Loucy (cell line): ENCODE measurements at regions not wholly inside any gene's neighbourhood (a gene's known extent, or its start where the extent isn't known, plus 50 kb on each side); places are given as distances from the start of the nearest gene placed in this dataset.

Experiments
- CTCF ChIP-seq: fragments of 200-600 bp; sonication (generic); conservative IDR thresholded peaks from 2 replicates; pipeline ENCODE4 v1.5.1; 2014; ENCODE audit warnings: mild to moderate bottlenecking, antibody characterized with exemption, low read length
- EZH2phosphoT487 ChIP-seq: fragments of 200-600 bp; IDR thresholded peaks from 2 replicates; pipeline ENCODE4 v1.6.1; 2018; ENCODE audit warnings: antibody characterized with exemption, mild to moderate bottlenecking, moderate library complexity, borderline replicate concordance

GRCh38 chr18:55013086-55013485 is 53.8 kb upstream of the CCDC68 start:
- TF ChIP-seq CTCF (no peak), EZH2phosphoT487 (no peak)
